ENCODE measurements at regions not wholly inside any gene's neighbourhood (a gene's known extent, or its start where the extent isn't known, plus 50 kb on each side); places are given as distances from the start of the nearest gene placed in this dataset.
A peak's percentile ranks its signal among the peaks of the same experiment; 100 is the strongest.

GRCh38 chr2:11005032-11005431 lies 93.3 kb downstream of the KCNF1 start:
- H3K27me3 ChIP-seq = no peaks in the 10 kb centered on the region
- H3K27ac ChIP-seq = no peak overlapping the region
- H3K4me1 ChIP-seq = no peaks in the 10 kb centered on the region
- no peaks in the 10 kb centered on the region for H3K36me3 ChIP-seq
- TF ChIP-seq POLR2A (IDR thresholded peaks at IDR 0.05) (no peak), CTCF (IDR thresholded peaks at IDR 0.05) (no peak), EP300 (IDR thresholded peaks at IDR 0.05) (no peak), POLR2AphosphoS5 (IDR thresholded peaks at IDR 0.05) (no peak)
- DNase-seq = no peak
- 75 to 94% methylated on average over 5 of the region's 5 CpGs for WGBS, 2 donors
- ATAC-seq (ENCODE audit: low FRiP score in 2 of 2) = no peak
- H3K9me3 ChIP-seq = no peaks in the 10 kb centered on the region
- H3K4me3 ChIP-seq = no peak overlapping the region

- Histone ChIP-seq H3K4me3 (no peak overlapping the region), H3K27ac (no peak overlapping the region), H3K27me3 (no peaks in the 10 kb centered on the region), H3K36me3 (no peaks in the 10 kb centered on the region), H3K4me1 (no peaks in the 10 kb centered on the region), H3K9me3 (peaks cover 0 to 4% (median 2%) of the 10 kb centered on the region in 4 donors)
- DNase-seq (no peak), ATAC-seq (ENCODE audit: low FRiP score in 2 of 2) (no peak)
- TF ChIP-seq POLR2A (IDR thresholded peaks at IDR 0.05) (no peak), EP300 (IDR thresholded peaks at IDR 0.05) (no peak), POLR2AphosphoS5 (IDR thresholded peaks at IDR 0.05) (no peak), CTCF (IDR thresholded peaks at IDR 0.05) (no peak)
- 84 to 89% methylated on average over 8 of the region's 8 CpGs for WGBS, 2 donors
Measured at GRCh38 chr2:11006191-11006590, 94.5 kb downstream of the KCNF1 start.

- 89 to 90% methylated on average over 18 of the region's 18 CpGs for WGBS, 2 donors
- H3K4me3 ChIP-seq = no peak overlapping the region
- H3K9me3 ChIP-seq = peaks cover 0 to 12% (median 8%) of the 10 kb centered on the region in 4 donors
- no peak overlapping the region for H3K27ac ChIP-seq
- no peaks in the 10 kb centered on the region for H3K27me3 ChIP-seq
- no peaks in the 10 kb centered on the region for H3K36me3 ChIP-seq
- DNase-seq = no peak
- no peak for ATAC-seq (ENCODE audit: low FRiP score in 2 of 2)
- TF ChIP-seq POLR2A (IDR thresholded peaks at IDR 0.05) = no peak
- no peak for TF ChIP-seq EP300 (IDR thresholded peaks at IDR 0.05)
- no peak for TF ChIP-seq POLR2AphosphoS5 (IDR thresholded peaks at IDR 0.05)
- no peak for TF ChIP-seq CTCF (IDR thresholded peaks at IDR 0.05)
- no peaks in the 10 kb centered on the region for H3K4me1 ChIP-seq
Measured at GRCh38 chr2:11007331-11008264, 95.9 kb downstream of the KCNF1 start.

- H3K4me1 ChIP-seq = no peaks in the 10 kb centered on the region
- peak in 1 of 2 donors; percentile 1 for DNase-seq
- no peak for TF ChIP-seq EP300 (IDR thresholded peaks at IDR 0.05)
- no peak for TF ChIP-seq CTCF (IDR thresholded peaks at IDR 0.05)
- no peak for TF ChIP-seq POLR2A (IDR thresholded peaks at IDR 0.05)
- TF ChIP-seq POLR2AphosphoS5 (IDR thresholded peaks at IDR 0.05) = no peak
- H3K27ac ChIP-seq = no peak overlapping the region
- no peaks in the 10 kb centered on the region for H3K27me3 ChIP-seq
- peaks cover 0 to 12% (median 8%) of the 10 kb centered on the region in 4 donors for H3K9me3 ChIP-seq
- no peak overlapping the region for H3K4me3 ChIP-seq
- no peak for ATAC-seq (ENCODE audit: low FRiP score in 2 of 2)
- WGBS, 2 donors = 87 to 89% methylated on average over 4 of the region's 4 CpGs
- H3K36me3 ChIP-seq = no peaks in the 10 kb centered on the region
Measured at GRCh38 chr2:11008773-11009172, 97.0 kb downstream of the KCNF1 start.
